ENCODE measurements at regions not wholly inside any gene's neighbourhood (a gene's known extent, or its start where the extent isn't known, plus 50 kb on each side); places are given as distances from the start of the nearest gene placed in this dataset.

DNA sequence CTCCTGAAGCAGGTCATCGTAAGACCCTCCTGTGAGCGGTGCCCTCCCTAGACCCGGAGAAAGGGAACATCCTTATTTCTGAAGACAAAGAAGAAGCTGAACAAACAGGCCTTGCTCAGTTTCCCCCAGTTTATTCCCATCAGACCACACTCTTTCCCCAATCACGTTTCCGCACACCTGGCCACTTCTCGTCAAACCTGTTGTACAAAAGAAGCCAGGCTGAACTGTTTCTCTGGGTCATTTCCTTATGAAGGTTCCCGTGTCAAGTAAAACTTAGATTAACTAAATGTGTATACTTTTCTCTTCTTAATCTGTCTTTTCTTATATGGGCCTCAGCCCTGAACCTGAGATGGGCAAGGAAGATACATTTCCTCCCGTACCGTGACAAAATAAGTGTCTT lies 111.6 kb upstream of the ENPP6 start:
- no peaks in the 10 kb centered on the region for H3K9me3 ChIP-seq
- DNase-seq (no peak), ATAC-seq (ENCODE audit: low FRiP score in 2 of 2) (no peak)
- H3K4me3 ChIP-seq: no peak overlapping the region
- H3K27me3 ChIP-seq: no peaks in the 10 kb centered on the region
- 78 to 87% methylated on average over 9 of the region's 9 CpGs for WGBS, 2 donors
- no peaks in the 10 kb centered on the region for H3K36me3 ChIP-seq
- H3K27ac ChIP-seq: peak overlapping the region in 3 of 4 donors; percentile 26 to 83 (median 27)
- H3K4me1 ChIP-seq: peaks cover 10 to 25% (median 17%) of the 10 kb centered on the region in 4 donors
- TF ChIP-seq POLR2A (IDR thresholded peaks at IDR 0.05): no peak

DNA sequence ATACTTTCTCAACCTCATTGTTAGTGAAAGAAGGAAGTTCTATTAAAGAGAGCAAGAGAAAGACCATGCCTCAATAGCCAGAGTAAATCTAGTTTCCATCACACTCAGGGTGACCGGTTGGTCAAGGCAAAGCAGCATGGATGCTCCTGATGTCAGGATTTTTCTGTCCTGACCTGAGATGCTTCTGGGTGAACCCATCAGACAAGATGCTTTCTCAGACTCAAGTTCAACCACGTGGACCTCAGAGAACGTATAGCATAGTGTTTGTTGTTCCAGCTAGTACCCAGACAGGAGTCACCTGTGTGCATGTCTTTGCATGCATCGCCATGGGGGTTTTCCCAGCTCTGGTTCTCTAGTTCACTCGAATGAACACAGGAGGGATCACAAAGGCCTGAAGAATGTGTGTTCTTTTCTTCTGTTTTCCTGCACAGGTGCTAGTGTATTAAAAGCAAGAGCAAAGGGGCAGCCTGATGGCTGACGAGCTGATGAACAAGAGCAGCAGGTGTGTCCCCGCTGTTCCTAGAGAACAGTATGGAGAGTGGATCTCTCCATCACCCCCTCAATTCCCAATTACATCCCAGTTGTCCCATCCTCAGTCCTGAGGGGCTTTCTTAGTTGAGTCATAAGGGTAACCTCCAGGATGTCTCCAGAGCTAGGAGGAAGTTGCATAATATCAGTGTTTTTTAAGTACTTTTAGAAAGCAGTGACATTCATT lies 110.5 kb upstream of the ENPP6 start:
- ATAC-seq (ENCODE audit: low FRiP score in 2 of 2) (no peak), DNase-seq (no peak)
- Histone ChIP-seq H3K27ac (peak overlapping the region in 1 of 4 donors; percentile 83), H3K36me3 (no peaks in the 10 kb centered on the region), H3K4me3 (no peak overlapping the region), H3K27me3 (no peaks in the 10 kb centered on the region), H3K4me1 (peaks cover 10 to 25% (median 17%) of the 10 kb centered on the region in 4 donors), H3K9me3 (no peaks in the 10 kb centered on the region)
- WGBS, 2 donors: 83 to 90% methylated on average over 7 of the region's 7 CpGs
- TF ChIP-seq, protein P1, sequence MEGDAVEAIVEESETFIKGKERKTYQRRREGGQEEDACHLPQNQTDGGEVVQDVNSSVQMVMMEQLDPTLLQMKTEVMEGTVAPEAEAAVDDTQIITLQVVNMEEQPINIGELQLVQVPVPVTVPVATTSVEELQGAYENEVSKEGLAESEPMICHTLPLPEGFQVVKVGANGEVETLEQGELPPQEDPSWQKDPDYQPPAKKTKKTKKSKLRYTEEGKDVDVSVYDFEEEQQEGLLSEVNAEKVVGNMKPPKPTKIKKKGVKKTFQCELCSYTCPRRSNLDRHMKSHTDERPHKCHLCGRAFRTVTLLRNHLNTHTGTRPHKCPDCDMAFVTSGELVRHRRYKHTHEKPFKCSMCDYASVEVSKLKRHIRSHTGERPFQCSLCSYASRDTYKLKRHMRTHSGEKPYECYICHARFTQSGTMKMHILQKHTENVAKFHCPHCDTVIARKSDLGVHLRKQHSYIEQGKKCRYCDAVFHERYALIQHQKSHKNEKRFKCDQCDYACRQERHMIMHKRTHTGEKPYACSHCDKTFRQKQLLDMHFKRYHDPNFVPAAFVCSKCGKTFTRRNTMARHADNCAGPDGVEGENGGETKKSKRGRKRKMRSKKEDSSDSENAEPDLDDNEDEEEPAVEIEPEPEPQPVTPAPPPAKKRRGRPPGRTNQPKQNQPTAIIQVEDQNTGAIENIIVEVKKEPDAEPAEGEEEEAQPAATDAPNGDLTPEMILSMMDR (IDR thresholded peaks at IDR 0.05): no peak

DNA sequence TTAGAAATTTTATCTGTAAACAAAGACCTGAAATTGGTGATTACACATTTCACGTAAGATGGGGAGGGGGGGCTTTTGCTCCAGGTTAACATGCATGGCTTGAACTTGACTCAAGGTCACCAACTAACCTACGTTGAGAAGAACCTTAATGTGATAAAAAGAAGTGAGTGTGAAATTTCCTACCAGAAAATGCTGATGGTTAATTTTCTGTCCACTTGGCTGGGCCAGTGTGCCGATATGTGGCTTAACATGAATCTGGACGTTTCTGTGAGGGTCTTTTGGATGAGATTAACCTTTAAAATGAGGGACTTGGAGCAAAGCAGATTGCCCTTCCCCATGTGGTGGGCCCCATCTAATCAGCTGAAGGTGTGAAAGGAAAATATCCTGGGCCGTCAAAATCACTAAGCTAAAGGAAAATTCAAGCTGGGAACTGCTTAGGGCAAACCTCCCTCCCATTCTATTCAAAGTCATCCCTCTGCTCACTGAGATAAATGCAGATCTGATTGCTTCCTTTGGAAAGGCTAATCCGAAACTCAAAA lies 107.3 kb upstream of the ENPP6 start:
- ATAC-seq (ENCODE audit: low FRiP score in 2 of 2): no peak
- Histone ChIP-seq H3K9me3 (no peaks in the 10 kb centered on the region), H3K27me3 (no peaks in the 10 kb centered on the region), H3K27ac (no peak overlapping the region), H3K4me3 (no peak overlapping the region), H3K36me3 (no peaks in the 10 kb centered on the region), H3K4me1 (peaks cover 0 to 8% (median 2%) of the 10 kb centered on the region in 4 donors)
- TF ChIP-seq, protein P1 (IDR thresholded peaks at IDR 0.05): no peak
- TF ChIP-seq POLR2A (IDR thresholded peaks at IDR 0.05): no peak
- no peak for TF ChIP-seq EP300 (IDR thresholded peaks at IDR 0.05)
- no peak for TF ChIP-seq POLR2AphosphoS5 (IDR thresholded peaks at IDR 0.05)
- no peak for DNase-seq
- 83 to 90% methylated on average over 6 of the region's 6 CpGs for WGBS, 2 donors

DNA sequence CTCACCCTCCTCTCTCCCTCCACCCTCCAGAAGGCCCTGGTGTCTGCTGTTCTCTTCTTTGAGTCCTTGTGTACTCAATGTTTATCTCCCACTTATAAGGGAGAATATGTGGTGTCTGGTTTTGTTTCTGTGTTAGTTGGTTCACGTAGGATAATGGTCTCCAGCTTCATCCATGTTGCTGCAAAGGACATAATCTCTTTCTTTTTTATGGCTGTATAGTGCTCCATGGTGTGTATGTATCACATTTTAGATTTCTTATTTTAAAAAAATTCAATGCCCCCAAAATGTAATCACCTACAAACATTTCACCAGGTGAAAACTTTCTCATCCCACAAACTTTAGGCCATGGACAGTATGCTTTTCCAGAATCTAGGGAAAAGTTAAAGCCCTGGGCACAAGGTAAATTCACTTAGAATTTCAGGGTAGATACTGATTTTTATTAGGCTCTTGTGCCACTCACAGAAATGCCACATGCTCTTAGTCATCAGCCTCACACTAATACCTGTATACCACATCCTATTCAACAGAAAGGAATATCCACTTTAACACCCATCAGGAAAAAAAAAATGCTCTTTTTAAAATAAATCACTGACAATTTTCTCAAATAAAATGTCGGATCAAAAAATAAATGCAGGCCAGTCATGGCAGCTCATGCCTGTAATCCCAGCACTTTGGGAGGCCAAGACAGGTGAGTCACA lies 104.8 kb upstream of the ENPP6 start:
- no peaks in the 10 kb centered on the region for H3K27me3 ChIP-seq
- H3K9me3 ChIP-seq: no peaks in the 10 kb centered on the region
- TF ChIP-seq POLR2A (IDR thresholded peaks at IDR 0.05): no peak
- no peak for TF ChIP-seq EP300 (IDR thresholded peaks at IDR 0.05)
- TF ChIP-seq, protein P1 (IDR thresholded peaks at IDR 0.05): no peak
- no peak for TF ChIP-seq POLR2AphosphoS5 (IDR thresholded peaks at IDR 0.05)
- H3K4me3 ChIP-seq: no peak overlapping the region
- H3K27ac ChIP-seq: no peak overlapping the region
- no peak for ATAC-seq (ENCODE audit: low FRiP score in 2 of 2)
- WGBS, 2 donors: 88 to 98% methylated on average over 2 of the region's 2 CpGs
- DNase-seq: no peak
- no peaks in the 10 kb centered on the region for H3K36me3 ChIP-seq
- H3K4me1 ChIP-seq: peaks cover 0 to 2% (median under 1%) of the 10 kb centered on the region in 4 donors

DNA sequence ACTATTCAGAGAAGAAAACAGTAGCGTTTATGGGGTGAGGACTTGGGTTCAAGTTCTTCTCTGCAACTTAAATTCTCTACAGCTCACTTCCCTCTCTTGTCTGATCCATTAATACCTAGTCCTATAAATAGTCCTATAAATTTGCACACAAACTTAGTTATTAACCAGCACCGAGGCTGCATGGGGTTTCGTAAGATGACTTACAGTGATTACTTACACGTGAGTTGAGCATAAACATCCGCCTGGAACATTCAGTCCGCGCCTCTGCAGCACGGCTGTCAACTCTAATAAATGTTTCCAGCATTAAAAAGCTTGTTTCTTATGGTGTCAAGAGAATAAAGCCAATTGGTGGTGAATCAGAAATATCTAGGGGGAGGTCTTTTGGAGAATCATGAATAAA lies 103.0 kb upstream of the ENPP6 start:
- Histone ChIP-seq H3K27me3 (no peaks in the 10 kb centered on the region), H3K4me3 (no peak overlapping the region), H3K36me3 (no peaks in the 10 kb centered on the region), H3K27ac (no peak overlapping the region), H3K9me3 (no peaks in the 10 kb centered on the region), H3K4me1 (peaks cover 0 to 4% (median 1%) of the 10 kb centered on the region in 4 donors)
- ATAC-seq (ENCODE audit: low FRiP score in 2 of 2): no peak
- no peak for DNase-seq
- TF ChIP-seq, protein P1 (IDR thresholded peaks at IDR 0.05): no peak
- TF ChIP-seq POLR2A (IDR thresholded peaks at IDR 0.05) (no peak), POLR2AphosphoS5 (IDR thresholded peaks at IDR 0.05) (no peak), EP300 (IDR thresholded peaks at IDR 0.05) (no peak)
- 75 to 79% methylated on average over 8 of the region's 8 CpGs for WGBS, 2 donors
